ENCODE measurements at regions not wholly inside any gene's neighbourhood (a gene's known extent, or its start where the extent isn't known, plus 50 kb on each side); places are given as distances from the start of the nearest gene placed in this dataset.

GRCh38 chr3:168154089-168154488, 58.4 kb upstream of the GOLIM4 start:
- no peak overlapping the region for H3K9ac ChIP-seq (ENCODE audit: low read depth, low read length)
- H3K23ac ChIP-seq (ENCODE audit: low read depth, low read length): no peak overlapping the region
- no peak overlapping the region for H3K4ac ChIP-seq (ENCODE audit: low read depth, low read length)
- H3K27me3 ChIP-seq (ENCODE audit: control insufficient read depth, insufficient read depth, low read length): peaks cover 4% of the 10 kb centered on the region; the same call in 1 of the 2 replicates
- no peak overlapping the region for H2BK5ac ChIP-seq (ENCODE audit: low read depth, low read length, poor library complexity, severe bottlenecking)
- peaks cover 3% of the 10 kb centered on the region; the same call in 1 of the 2 replicates for H3K9me3 ChIP-seq (ENCODE audit: control insufficient read depth, insufficient read depth, low read length)
- H4K8ac ChIP-seq (ENCODE audit: low read depth in 2 of 2, low read length in 2 of 2): no peak overlapping the region
- H3K36me3 ChIP-seq (ENCODE audit: control insufficient read depth, insufficient read depth, low read length): no peaks in the 10 kb centered on the region
- H4K91ac ChIP-seq (ENCODE audit: insufficient read depth, low read depth, low read length): no peak overlapping the region
- in situ Hi-C loops (cut with MboI; ENCODE audit: low sequenced_read_pairs) (loop anchor here (5.0 to 25.0 kb wide), 2 partner anchors 42 to 217 kb away; no protein-coding TSS in a partner anchor), intact Hi-C loops (cut with micrococcal nuclease) (no loop called here), dilution Hi-C loops (cut with HindIII; ENCODE audit: low sequenced_read_pairs, unreplicated experiment) (loop anchor here (25.0 kb wide), 1 partner anchor 117 kb away; no protein-coding TSS in a partner anchor)
- H3K9me1 ChIP-seq (ENCODE audit: insufficient read depth, low read length): no peaks in the 10 kb centered on the region
- no CpG with 5 or more reads among the region's 2 CpGs for WGBS, 2 experiments (ENCODE audit: extremely low coverage in 2 of 2, insufficient read length in 1 of 2)
- ATAC-seq (ENCODE audit: low read depth) (no peak), DNase-seq (no peak)
- no peaks in the 10 kb centered on the region for H3K79me1 ChIP-seq (ENCODE audit: low read depth in 1 of 2, low read length in 2 of 2)
- BruUV-seq (replicated peaks): no TSS peak
- H3K27ac ChIP-seq (ENCODE audit: insufficient read depth, low read length): no peak overlapping the region
- no peak overlapping the region for H3K56ac ChIP-seq (ENCODE audit: extremely low read depth, insufficient read depth, low read length)
- H2AK9ac ChIP-seq (replicated peaks; ENCODE audit: low read depth, low read length, poor library complexity): no peak overlapping the region
- no peak overlapping the region for H2BK120ac ChIP-seq (ENCODE audit: low read depth, low read length)
- ChIA-PET POLR2A (ENCODE audit: unreplicated experiment) (no interaction called here), CTCF (no interaction called here)
- no peak overlapping the region for H3K14ac ChIP-seq (replicated peaks; ENCODE audit: low read depth, low read length)
- no peak overlapping the region for H3K18ac ChIP-seq (ENCODE audit: low read depth, low read length)
- H4K20me1 ChIP-seq (ENCODE audit: insufficient read depth, low read length): no peaks in the 10 kb centered on the region
- no peak for TF ChIP-seq CHD1 (IDR thresholded peaks at IDR 0.05; ENCODE audit: low read depth, low read length)
- TF ChIP-seq FOS (IDR thresholded peaks at IDR 0.05; ENCODE audit: low read depth, low read length): no peak
- no peak for TF ChIP-seq CEBPB (IDR thresholded peaks at IDR 0.05; ENCODE audit: low read depth, low read length)
- no peak for TF ChIP-seq MXI1 (IDR thresholded peaks at IDR 0.05; ENCODE audit: borderline replicate concordance, low read depth, low read length)
- TF ChIP-seq MAFK (IDR thresholded peaks at IDR 0.05; ENCODE audit: low read depth, low read length): no peak
- no peak for TF ChIP-seq CTCF (conservative IDR thresholded peaks at IDR 0.05; ENCODE audit: low read depth, low read length)
- TF ChIP-seq USF2 (IDR thresholded peaks at IDR 0.05; ENCODE audit: low read depth, low read length): no peak
- TF ChIP-seq RCOR1 (IDR thresholded peaks at IDR 0.05; ENCODE audit: insufficient replicate concordance, low read length): no peak
- TF ChIP-seq POLR2A (IDR thresholded peaks at IDR 0.05; ENCODE audit: low read depth, low read length): no peak
- TF ChIP-seq BHLHE40 (IDR thresholded peaks at IDR 0.05; ENCODE audit: low read depth, low read length): no peak
- H2AK5ac ChIP-seq (ENCODE audit: low read depth, low read length): no peak overlapping the region
- H2BK15ac ChIP-seq (ENCODE audit: low read depth, low read length): no peak overlapping the region
- H3K4me2 ChIP-seq (ENCODE audit: low read depth, low read length): no peak overlapping the region
- H4K5ac ChIP-seq (ENCODE audit: low read depth, low read length): no peak overlapping the region
- no peak overlapping the region for H2AFZ ChIP-seq (replicated peaks; ENCODE audit: low read length, poor library complexity)
- no peaks in the 10 kb centered on the region for H3K4me1 ChIP-seq (ENCODE audit: control insufficient read depth, insufficient read depth, low read length)
- H3K4me3 ChIP-seq (ENCODE audit: insufficient read depth, low read depth, low read length): no peak overlapping the region
- no peak overlapping the region for H2BK20ac ChIP-seq (ENCODE audit: low read depth, low read length)
